AG09319 (cell line): ENCODE measurements at regions not wholly inside any gene's neighbourhood (a gene's known extent, or its start where the extent isn't known, plus 50 kb on each side); places are given as distances from the start of the nearest gene placed in this dataset.

Source experiments
- DNase-seq: peaks from one replicate; pipeline ENCODE4 v3.0.0-alpha.2; 2010; ENCODE audit warnings: low read depth; ENCODE audit errors: extremely low read depth
- TF ChIP-seq, protein P1 (sequence below): IDR thresholded peaks from 2 replicates; pipeline ENCODE4 v1.5.1; 2011; ENCODE audit warnings: low read depth, mild to moderate bottlenecking, inconsistent platforms, low read length, moderate library complexity

DNA sequence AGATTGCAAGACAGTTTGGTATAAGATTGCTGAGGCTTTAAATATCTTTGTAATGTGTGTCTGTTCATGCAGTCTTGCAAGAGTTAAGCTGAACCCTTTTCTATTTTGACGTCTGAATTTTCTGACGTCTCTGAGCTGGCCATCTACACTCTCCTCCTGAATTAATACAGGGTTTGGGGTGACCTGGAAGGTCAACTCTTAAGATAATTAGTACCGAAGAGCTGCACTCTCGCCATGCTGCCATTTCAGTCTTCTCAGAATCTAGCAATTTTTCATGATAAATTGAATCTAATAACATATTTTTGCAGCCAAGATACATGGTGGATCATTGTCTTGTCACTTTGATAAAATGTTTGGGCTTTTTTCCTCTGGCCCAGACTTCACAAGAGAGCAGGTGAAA lies 1245.2 kb upstream of the CELF4 start:
- no peak for DNase-seq

DNA sequence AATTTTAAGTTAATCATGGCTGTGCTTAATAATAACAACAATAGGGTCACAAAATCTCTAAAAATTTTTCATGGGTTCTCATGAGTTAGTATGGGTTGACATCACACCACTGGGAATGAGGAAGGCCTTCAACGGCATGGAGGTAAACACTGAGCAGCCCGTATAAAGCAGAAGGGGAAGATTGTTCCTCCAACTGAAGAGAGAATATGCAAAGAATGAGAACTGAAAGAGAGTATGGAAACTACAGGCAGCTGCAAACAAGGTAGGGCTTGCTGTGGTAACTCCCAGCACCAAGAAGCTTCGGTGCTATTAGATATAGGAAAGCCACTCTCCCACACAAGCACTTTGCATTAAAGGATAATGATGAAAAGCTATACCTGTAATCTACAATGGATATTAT lies 1242.3 kb upstream of the CELF4 start:
- TF ChIP-seq, protein P1, sequence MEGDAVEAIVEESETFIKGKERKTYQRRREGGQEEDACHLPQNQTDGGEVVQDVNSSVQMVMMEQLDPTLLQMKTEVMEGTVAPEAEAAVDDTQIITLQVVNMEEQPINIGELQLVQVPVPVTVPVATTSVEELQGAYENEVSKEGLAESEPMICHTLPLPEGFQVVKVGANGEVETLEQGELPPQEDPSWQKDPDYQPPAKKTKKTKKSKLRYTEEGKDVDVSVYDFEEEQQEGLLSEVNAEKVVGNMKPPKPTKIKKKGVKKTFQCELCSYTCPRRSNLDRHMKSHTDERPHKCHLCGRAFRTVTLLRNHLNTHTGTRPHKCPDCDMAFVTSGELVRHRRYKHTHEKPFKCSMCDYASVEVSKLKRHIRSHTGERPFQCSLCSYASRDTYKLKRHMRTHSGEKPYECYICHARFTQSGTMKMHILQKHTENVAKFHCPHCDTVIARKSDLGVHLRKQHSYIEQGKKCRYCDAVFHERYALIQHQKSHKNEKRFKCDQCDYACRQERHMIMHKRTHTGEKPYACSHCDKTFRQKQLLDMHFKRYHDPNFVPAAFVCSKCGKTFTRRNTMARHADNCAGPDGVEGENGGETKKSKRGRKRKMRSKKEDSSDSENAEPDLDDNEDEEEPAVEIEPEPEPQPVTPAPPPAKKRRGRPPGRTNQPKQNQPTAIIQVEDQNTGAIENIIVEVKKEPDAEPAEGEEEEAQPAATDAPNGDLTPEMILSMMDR, result no peak

More for the DNA sequence above, 1245.2 kb upstream of the CELF4 start:
- TF ChIP-seq, protein P1, result no peak

DNA sequence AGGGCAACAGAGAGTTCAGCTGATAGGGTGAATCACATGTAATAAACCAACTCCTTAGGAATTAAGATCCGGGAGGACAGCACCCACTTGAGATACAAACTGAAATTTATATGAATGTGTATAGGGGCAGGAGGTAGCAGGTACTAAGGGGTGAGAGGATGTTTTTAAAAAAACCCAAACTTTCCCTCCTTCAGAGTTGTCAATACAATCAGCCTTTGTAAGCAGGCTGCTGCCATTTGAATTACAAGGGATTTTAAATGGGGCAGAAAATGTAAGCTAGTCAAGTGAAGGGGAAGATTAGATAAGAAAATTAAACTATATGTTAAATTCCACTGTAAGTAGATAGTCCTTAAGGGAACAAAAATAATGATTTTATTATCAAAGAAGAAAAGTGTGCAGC lies 1239.7 kb upstream of the CELF4 start:
- DNase-seq, result no peak
- TF ChIP-seq, protein P1, result no peak

More for the DNA sequence above, 1242.3 kb upstream of the CELF4 start:
- no peak for DNase-seq

DNA sequence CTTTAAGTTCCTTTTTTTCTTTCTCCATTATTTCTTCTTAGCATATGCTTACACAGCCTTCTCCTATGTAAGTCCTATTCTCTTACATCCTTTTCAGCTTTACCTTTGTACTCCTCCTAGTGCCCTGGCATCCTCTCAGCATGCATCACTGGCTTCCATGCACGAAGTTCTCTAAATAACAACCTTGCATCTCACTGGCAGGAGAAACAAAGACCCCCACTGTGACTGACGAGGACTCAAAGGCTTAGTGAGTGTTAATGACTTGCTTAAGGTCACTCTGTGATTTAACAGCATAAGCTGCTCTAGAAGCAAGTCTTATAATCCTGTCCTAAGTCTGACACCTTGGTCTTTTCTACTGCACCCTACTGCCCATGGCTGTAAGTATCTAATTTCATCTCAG lies 1236.0 kb upstream of the CELF4 start:
- TF ChIP-seq, protein P1, result no peak
- no peak for DNase-seq

- no peak for DNase-seq
- TF ChIP-seq, protein P1, result no peak
Measured at GRCh38 chr18:38796762-38797161, 1231.2 kb upstream of the CELF4 start.

DNA sequence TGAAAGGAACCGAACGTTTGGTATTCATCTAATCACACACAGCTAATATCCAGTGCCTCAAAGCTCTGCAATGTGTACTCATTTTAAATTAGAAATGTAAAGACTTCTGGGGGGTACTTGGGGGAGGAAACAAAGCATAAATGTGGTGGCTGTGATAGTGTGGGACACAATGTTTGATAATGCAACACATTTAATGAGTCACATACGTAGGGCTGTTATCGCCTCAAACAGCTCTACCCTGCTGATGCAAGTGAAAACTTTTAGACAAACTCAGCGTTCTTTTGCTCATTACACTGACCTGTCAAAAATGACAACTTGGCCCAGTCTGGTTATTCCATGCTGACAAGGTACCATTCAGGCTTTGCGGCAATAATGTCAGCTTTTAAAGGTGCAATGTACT lies 1227.1 kb upstream of the CELF4 start:
- no peak for DNase-seq
- TF ChIP-seq, protein P1, result no peak

DNA sequence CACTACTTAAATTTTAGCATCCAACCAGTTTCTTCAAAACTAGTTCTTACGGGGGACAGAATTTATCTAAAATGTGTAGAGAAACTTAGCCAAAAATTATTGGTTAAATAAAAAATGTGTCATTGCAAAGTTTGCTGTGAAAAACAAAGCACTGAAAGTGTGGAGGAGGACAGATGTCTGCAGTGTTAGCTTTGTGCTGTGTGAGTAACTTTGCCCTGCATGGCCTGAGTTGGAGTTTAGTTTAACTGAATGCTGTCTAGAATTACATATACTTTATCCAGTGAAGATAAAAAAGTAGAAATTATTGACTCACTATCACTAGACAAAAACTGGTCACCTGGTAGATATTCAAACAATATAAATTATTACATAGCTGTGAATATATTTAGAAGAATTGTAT lies 1225.2 kb upstream of the CELF4 start:
- TF ChIP-seq, protein P1, result no peak
- DNase-seq, result no peak

- no peak for DNase-seq
- TF ChIP-seq, protein P1, result no peak
Measured at GRCh38 chr18:38790303-38790702, 1224.7 kb upstream of the CELF4 start.
